Progenitor cell of endocrine pancreas (in vitro differentiated cells): ENCODE measurements at regions not wholly inside any gene's neighbourhood (a gene's known extent, or its start where the extent isn't known, plus 50 kb on each side); places are given as distances from the start of the nearest gene placed in this dataset.

ENCODE experiments used
- DNase-seq: peaks from one replicate; pipeline ENCODE4 v3.0.0; 2021; ENCODE audit warnings: low spot score; ENCODE audit not compliant: unreplicated experiment
- H3K27ac Mint-ChIP-seq: 2 replicates; pipeline ENCODE4 v1.8.0; 2021; ENCODE audit warnings: mild to moderate bottlenecking, moderate library complexity, mixed read lengths
- H3K27me3 Mint-ChIP-seq: 2 replicates; pipeline ENCODE4 v1.8.0; 2021; ENCODE audit warnings: mixed read lengths
- H3K36me3 Mint-ChIP-seq: 2 replicates; pipeline ENCODE4 v1.8.0; 2022; ENCODE audit warnings: mixed read lengths; ENCODE audit not compliant: insufficient read depth
- H3K4me1 Mint-ChIP-seq: 2 replicates; pipeline ENCODE4 v1.8.0; 2021; ENCODE audit warnings: low read depth, mixed read lengths
- H3K4me3 Mint-ChIP-seq: 2 replicates; pipeline ENCODE4 v1.8.0; 2021; ENCODE audit warnings: low read depth, mild to moderate bottlenecking, moderate library complexity, mixed read lengths
- H3K9me3 Mint-ChIP-seq: 2 replicates; pipeline ENCODE4 v1.8.0; 2021; ENCODE audit warnings: low read depth, mixed read lengths
- CTCF ChIP-seq: fragments of 200-600 bp; sonication (generic); IDR thresholded peaks from one replicate; pipeline ENCODE4 v1.5.0; 2021; ENCODE audit warnings: antibody characterized with exemption, mild to moderate bottlenecking; ENCODE audit not compliant: unreplicated experiment

GRCh38 chr4:175234162-175234561, 316.0 kb downstream of the ADAM29 start:
- Mint-ChIP-seq H3K9me3 (no peaks in the 10 kb centered on the region), H3K36me3 (no peaks in the 10 kb centered on the region), H3K4me1 (no peaks in the 10 kb centered on the region), H3K27me3 (no peaks in the 10 kb centered on the region), H3K4me3 (no peak overlapping the region), H3K27ac (no peak overlapping the region)
- DNase-seq: no peak
- no peak for TF ChIP-seq CTCF

- Mint-ChIP-seq H3K36me3 (no peaks in the 10 kb centered on the region), H3K4me3 (no peak overlapping the region), H3K27me3 (no peaks in the 10 kb centered on the region), H3K9me3 (no peaks in the 10 kb centered on the region), H3K4me1 (no peaks in the 10 kb centered on the region), H3K27ac (no peak overlapping the region)
- no peak for TF ChIP-seq CTCF
- no peak for DNase-seq
These were observed 320.8 kb downstream of the ADAM29 start for GRCh38 chr4:175238827-175239517.

GRCh38 chr4:175246941-175247340, 328.8 kb downstream of the ADAM29 start:
- no peaks in the 10 kb centered on the region for H3K4me1 Mint-ChIP-seq
- H3K27ac Mint-ChIP-seq: no peak overlapping the region
- no peak for DNase-seq
- H3K9me3 Mint-ChIP-seq: no peaks in the 10 kb centered on the region
- no peak for TF ChIP-seq CTCF
- no peaks in the 10 kb centered on the region for H3K27me3 Mint-ChIP-seq
- H3K36me3 Mint-ChIP-seq: no peaks in the 10 kb centered on the region
- no peak overlapping the region for H3K4me3 Mint-ChIP-seq

GRCh38 chr4:175252642-175253041, 334.5 kb downstream of the ADAM29 start:
- Mint-ChIP-seq H3K27ac (no peak overlapping the region), H3K4me1 (no peaks in the 10 kb centered on the region), H3K36me3 (no peaks in the 10 kb centered on the region), H3K9me3 (no peaks in the 10 kb centered on the region), H3K4me3 (no peak overlapping the region), H3K27me3 (no peaks in the 10 kb centered on the region)
- no peak for TF ChIP-seq CTCF
- no peak for DNase-seq

GRCh38 chr4:175253184-175253902, 335.2 kb downstream of the ADAM29 start:
- Mint-ChIP-seq H3K27ac (no peak overlapping the region), H3K9me3 (no peaks in the 10 kb centered on the region), H3K4me1 (no peaks in the 10 kb centered on the region), H3K36me3 (no peaks in the 10 kb centered on the region), H3K27me3 (no peaks in the 10 kb centered on the region), H3K4me3 (no peak overlapping the region)
- no peak for DNase-seq
- TF ChIP-seq CTCF: peak; percentile 28
